DND-41 (cell line): ENCODE measurements at regions not wholly inside any gene's neighbourhood (a gene's known extent, or its start where the extent isn't known, plus 50 kb on each side); places are given as distances from the start of the nearest gene placed in this dataset.

Experiments used
- EZH2 ChIP-seq: IDR thresholded peaks from 3 replicates; pipeline ENCODE4 v1.6.1; 2012; ENCODE audit warnings: borderline replicate concordance, low read depth, mild to moderate bottlenecking, moderate library complexity, low read length, inconsistent platforms; ENCODE audit not compliant: severe bottlenecking
- TF ChIP-seq, protein P1 (sequence below): IDR thresholded peaks from 2 replicates; pipeline ENCODE4 v1.5.1; 2012; ENCODE audit warnings: borderline replicate concordance, low read length, moderate library complexity, mild to moderate bottlenecking; ENCODE audit not compliant: poor library complexity, severe bottlenecking; ENCODE audit errors: extremely low read depth

DNA sequence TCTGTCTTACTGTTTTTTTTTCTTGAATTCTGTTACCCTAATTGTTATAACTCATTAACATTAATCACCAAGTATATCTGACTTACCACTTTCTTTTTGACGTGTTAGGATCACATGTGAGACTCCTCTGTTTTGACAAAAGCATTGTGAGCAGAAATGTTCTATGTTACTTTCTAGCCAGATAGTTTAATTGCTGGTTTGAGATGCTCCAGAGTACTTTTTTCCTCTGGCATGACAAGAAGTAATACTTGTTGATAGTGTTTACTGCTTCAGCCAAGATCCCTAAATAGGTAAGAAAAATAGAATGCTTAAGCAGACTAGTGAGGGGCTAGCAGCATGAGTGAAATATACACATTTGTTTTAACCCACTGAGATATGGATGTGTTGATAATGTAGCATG is 303.9 kb upstream of the PABPC4L start:
- TF ChIP-seq, protein P1, sequence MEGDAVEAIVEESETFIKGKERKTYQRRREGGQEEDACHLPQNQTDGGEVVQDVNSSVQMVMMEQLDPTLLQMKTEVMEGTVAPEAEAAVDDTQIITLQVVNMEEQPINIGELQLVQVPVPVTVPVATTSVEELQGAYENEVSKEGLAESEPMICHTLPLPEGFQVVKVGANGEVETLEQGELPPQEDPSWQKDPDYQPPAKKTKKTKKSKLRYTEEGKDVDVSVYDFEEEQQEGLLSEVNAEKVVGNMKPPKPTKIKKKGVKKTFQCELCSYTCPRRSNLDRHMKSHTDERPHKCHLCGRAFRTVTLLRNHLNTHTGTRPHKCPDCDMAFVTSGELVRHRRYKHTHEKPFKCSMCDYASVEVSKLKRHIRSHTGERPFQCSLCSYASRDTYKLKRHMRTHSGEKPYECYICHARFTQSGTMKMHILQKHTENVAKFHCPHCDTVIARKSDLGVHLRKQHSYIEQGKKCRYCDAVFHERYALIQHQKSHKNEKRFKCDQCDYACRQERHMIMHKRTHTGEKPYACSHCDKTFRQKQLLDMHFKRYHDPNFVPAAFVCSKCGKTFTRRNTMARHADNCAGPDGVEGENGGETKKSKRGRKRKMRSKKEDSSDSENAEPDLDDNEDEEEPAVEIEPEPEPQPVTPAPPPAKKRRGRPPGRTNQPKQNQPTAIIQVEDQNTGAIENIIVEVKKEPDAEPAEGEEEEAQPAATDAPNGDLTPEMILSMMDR, result no peak
- TF ChIP-seq EZH2, result no peak
